A673 (cell line): ENCODE measurements at regions not wholly inside any gene's neighbourhood (a gene's known extent, or its start where the extent isn't known, plus 50 kb on each side); places are given as distances from the start of the nearest gene placed in this dataset.

Source experiments
- BruUV-seq: library from RNA; stranded (reverse); fragments of 400-500 nt; replicated peaks from 2 replicates; lab custom pipeline; 2021; lab: Mats Ljungman, UMichigan
- CTCF ChIA-PET: fragments of 300-600 bp; sonication (Branson Sonifier 250); formaldehyde crosslinking; loops from one replicate; lab custom pipeline; 2022; ENCODE audit warnings: antibody characterized with exemption; lab: Charles Lee
- POLR2A ChIA-PET: fragments of 300-600 bp; sonication (Branson Sonifier 250); formaldehyde crosslinking; loops from one replicate; lab custom pipeline; 2022; ENCODE audit warnings: antibody characterized with exemption; ENCODE audit not compliant: low non-redundant PET; lab: Charles Lee
- DNase-seq: peaks from one replicate; pipeline ENCODE4 v3.0.0-alpha.2; 2015; ENCODE audit warnings: low spot score
- H3K27ac ChIP-seq: fragments of 200-600 bp; sonication (generic); 2 replicates; pipeline ENCODE4 v1.5.1; 2016; ENCODE audit warnings: mixed run types, low read depth, mild to moderate bottlenecking, mixed read lengths, antibody characterized with exemption, low read length; ENCODE audit not compliant: poor library complexity, severe bottlenecking
- H3K27me3 ChIP-seq: fragments of 200-600 bp; sonication (generic); replicated peaks from 2 replicates; pipeline ENCODE4 v1.6.1; 2017; ENCODE audit warnings: mixed run types, low read depth, mild to moderate bottlenecking, mixed read lengths, antibody characterized with exemption, low read length; ENCODE audit not compliant: insufficient read depth, poor library complexity
- H3K36me3 ChIP-seq: fragments of 200-600 bp; sonication (generic); 2 replicates; pipeline ENCODE4 v1.6.1; 2016; ENCODE audit warnings: mixed run types, mild to moderate bottlenecking, mixed read lengths, antibody characterized with exemption, low read length; ENCODE audit not compliant: insufficient read depth, poor library complexity, severe bottlenecking
- H3K4me1 ChIP-seq: fragments of 200-600 bp; sonication (generic); 2 replicates; pipeline ENCODE4 v1.6.1; 2017; ENCODE audit warnings: mixed run types, mild to moderate bottlenecking, mixed read lengths, antibody characterized with exemption, low read length; ENCODE audit not compliant: insufficient read depth, poor library complexity, severe bottlenecking
- H3K4me3 ChIP-seq: fragments of 200-600 bp; sonication (generic); 2 replicates; pipeline ENCODE4 v1.5.1; 2016; ENCODE audit warnings: low read depth, mixed run types, mild to moderate bottlenecking, mixed read lengths, low read length; ENCODE audit not compliant: poor library complexity, severe bottlenecking
- H3K9me3 ChIP-seq: fragments of 200-600 bp; sonication (generic); 2 replicates; pipeline ENCODE4 v1.6.1; 2016; ENCODE audit warnings: mixed run types, low read depth, mild to moderate bottlenecking, mixed read lengths, antibody characterized with exemption, low read length; ENCODE audit not compliant: poor library complexity, severe bottlenecking
- EZH2 ChIP-seq: fragments of 200-600 bp; sonication (generic); IDR thresholded peaks from 2 replicates; pipeline ENCODE4 v1.6.1; 2017; ENCODE audit warnings: borderline replicate concordance, low read depth, mild to moderate bottlenecking, mixed read lengths, antibody characterized with exemption, low read length; ENCODE audit not compliant: poor library complexity, severe bottlenecking
- intact Hi-C: fragments of 100-400 bp; cut with micrococcal nuclease; formaldehyde crosslinking; loops from one replicate; pipeline ENCODE4 v1.10.0; 2022; ENCODE audit not compliant: unreplicated experiment
- TF ChIP-seq, protein P1 (sequence below): fragments of 300-800, 200-600 bp; sonication (generic); conservative IDR thresholded peaks from 2 replicates; pipeline ENCODE4 v1.5.1; 2017; ENCODE audit warnings: low read depth, mild to moderate bottlenecking, antibody characterized with exemption, low read length, moderate library complexity, mixed read lengths

DNA sequence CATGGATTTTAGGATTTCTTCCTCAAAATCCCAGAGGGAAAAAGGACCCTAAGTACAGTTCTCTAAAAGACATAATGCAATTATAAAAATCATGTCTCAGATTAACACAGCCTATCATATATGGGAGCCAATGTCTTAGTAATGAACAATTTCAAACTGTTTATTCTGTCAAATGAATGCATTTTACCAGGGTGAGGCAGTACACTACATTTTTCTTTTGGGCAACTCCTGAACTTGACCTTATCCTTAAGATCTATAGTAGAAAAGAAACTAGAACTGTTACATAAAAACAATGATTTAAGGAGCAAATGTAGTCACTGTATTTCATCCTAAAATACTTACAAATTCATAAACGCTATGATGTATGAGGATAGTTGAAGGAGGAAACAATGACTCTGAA is 226.3 kb upstream of the B3GALT2 start:
- Histone ChIP-seq H3K27me3 (no peaks in the 10 kb centered on the region), H3K4me1 (no peaks in the 10 kb centered on the region), H3K9me3 (no peaks in the 10 kb centered on the region), H3K27ac (no peak overlapping the region), H3K36me3 (no peaks in the 10 kb centered on the region), H3K4me3 (no peak overlapping the region)
- POLR2A ChIA-PET: no interaction called here
- intact Hi-C loops: no loop called here
- BruUV-seq: no TSS peak
- TF ChIP-seq EZH2: no peak
- TF ChIP-seq, protein P1, sequence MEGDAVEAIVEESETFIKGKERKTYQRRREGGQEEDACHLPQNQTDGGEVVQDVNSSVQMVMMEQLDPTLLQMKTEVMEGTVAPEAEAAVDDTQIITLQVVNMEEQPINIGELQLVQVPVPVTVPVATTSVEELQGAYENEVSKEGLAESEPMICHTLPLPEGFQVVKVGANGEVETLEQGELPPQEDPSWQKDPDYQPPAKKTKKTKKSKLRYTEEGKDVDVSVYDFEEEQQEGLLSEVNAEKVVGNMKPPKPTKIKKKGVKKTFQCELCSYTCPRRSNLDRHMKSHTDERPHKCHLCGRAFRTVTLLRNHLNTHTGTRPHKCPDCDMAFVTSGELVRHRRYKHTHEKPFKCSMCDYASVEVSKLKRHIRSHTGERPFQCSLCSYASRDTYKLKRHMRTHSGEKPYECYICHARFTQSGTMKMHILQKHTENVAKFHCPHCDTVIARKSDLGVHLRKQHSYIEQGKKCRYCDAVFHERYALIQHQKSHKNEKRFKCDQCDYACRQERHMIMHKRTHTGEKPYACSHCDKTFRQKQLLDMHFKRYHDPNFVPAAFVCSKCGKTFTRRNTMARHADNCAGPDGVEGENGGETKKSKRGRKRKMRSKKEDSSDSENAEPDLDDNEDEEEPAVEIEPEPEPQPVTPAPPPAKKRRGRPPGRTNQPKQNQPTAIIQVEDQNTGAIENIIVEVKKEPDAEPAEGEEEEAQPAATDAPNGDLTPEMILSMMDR: no peak
- CTCF ChIA-PET: no interaction called here
- DNase-seq: no peak

DNA sequence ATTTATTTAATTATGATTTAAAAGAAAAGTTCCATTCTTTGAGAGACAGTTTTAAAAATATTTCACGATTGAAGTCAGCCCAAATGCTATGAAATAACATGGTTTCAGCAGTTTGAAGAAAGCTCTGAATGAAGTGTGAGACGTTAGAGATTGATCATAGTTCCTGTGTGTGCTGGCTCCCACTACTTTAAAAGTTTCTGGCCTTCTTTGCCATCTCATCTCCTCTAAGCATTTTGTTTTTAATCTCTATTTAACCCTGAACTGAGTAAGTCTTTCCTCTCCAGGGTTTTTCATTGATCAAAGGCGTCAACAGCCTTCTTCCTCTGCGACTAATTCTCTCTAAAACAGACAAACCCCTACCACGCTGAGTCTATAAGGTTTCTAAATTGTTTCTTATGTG is 225.3 kb upstream of the B3GALT2 start:
- Histone ChIP-seq H3K4me1 (no peaks in the 10 kb centered on the region), H3K36me3 (no peaks in the 10 kb centered on the region), H3K27ac (no peak overlapping the region), H3K9me3 (no peaks in the 10 kb centered on the region), H3K4me3 (no peak overlapping the region), H3K27me3 (no peaks in the 10 kb centered on the region)
- ChIA-PET CTCF (no interaction called here), POLR2A (no interaction called here)
- BruUV-seq: no TSS peak
- no peak for TF ChIP-seq EZH2
- TF ChIP-seq, protein P1: no peak
- no peak for DNase-seq
- intact Hi-C loops: no loop called here

DNA sequence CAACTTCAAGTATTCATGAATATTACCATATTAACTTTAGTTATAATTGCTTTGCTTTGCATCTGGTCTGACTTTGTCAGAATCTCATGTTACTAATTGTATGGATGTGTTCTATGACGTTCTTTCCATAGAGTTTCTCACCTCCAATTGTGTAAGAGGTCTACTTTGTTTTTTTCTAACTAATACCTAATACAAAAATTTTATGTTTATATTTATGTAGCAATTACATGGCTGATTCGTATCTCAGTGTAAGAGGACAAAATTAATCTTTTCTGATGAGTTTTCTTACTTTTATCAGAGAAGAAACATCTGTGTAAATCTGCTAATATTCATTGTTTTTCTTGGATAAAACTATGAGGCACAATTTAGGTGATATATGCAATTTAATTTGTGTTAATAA is 224.8 kb upstream of the B3GALT2 start:
- no peak for DNase-seq
- no TSS peak for BruUV-seq
- no peaks in the 10 kb centered on the region for H3K27me3 ChIP-seq
- no peak overlapping the region for H3K27ac ChIP-seq
- CTCF ChIA-PET: no interaction called here
- intact Hi-C loops: no loop called here
- H3K9me3 ChIP-seq: no peaks in the 10 kb centered on the region
- no peak overlapping the region for H3K4me3 ChIP-seq
- TF ChIP-seq, protein P1: no peak
- TF ChIP-seq EZH2: no peak
- no peaks in the 10 kb centered on the region for H3K4me1 ChIP-seq
- POLR2A ChIA-PET: no interaction called here
- no peaks in the 10 kb centered on the region for H3K36me3 ChIP-seq
